Renal cortex interstitium (tissue), 11 donors: ENCODE measurements at regions not wholly inside any gene's neighbourhood (a gene's known extent, or its start where the extent isn't known, plus 50 kb on each side); places are given as distances from the start of the nearest gene placed in this dataset.

Source experiments
- DNase-seq, 11 donors: peaks; one replicate each; pipeline ENCODE4 v3.0.0-alpha.2; 2013; ENCODE audit warnings: low read depth in 9 of 11, low spot score in 4 of 11; ENCODE audit errors: extremely low read depth in 1 of 11

- DNase-seq: no peak
These were observed 126.4 kb upstream of the ADAMTSL1 start for GRCh38 chr9:18347386-18348082.

GRCh38 chr9:18348083-18348475 lies 125.9 kb upstream of the ADAMTSL1 start:
- no peak for DNase-seq

- DNase-seq: no peak
These were observed 124.4 kb upstream of the ADAMTSL1 start for GRCh38 chr9:18349530-18349929.

- DNase-seq: no peak
These were observed 123.9 kb upstream of the ADAMTSL1 start for GRCh38 chr9:18350036-18350435.

- no peak for DNase-seq
These were observed 122.9 kb upstream of the ADAMTSL1 start for GRCh38 chr9:18350995-18351595.

GRCh38 chr9:18352711-18353110 lies 121.2 kb upstream of the ADAMTSL1 start:
- peak in 2 of 11 donors; percentile 11 to 19 for DNase-seq

- DNase-seq: no peak
These were observed 120.5 kb upstream of the ADAMTSL1 start for GRCh38 chr9:18353473-18353872.

GRCh38 chr9:18357321-18357720 lies 116.6 kb upstream of the ADAMTSL1 start:
- no peak for DNase-seq

- DNase-seq: no peak
These were observed 115.6 kb upstream of the ADAMTSL1 start for GRCh38 chr9:18358325-18358724.

GRCh38 chr9:18359335-18359734 lies 114.6 kb upstream of the ADAMTSL1 start:
- no peak for DNase-seq

- no peak for DNase-seq
These were observed 113.9 kb upstream of the ADAMTSL1 start for GRCh38 chr9:18360005-18360404.

GRCh38 chr9:18361646-18362045 lies 112.3 kb upstream of the ADAMTSL1 start:
- DNase-seq: no peak

GRCh38 chr9:18362166-18362565 lies 111.8 kb upstream of the ADAMTSL1 start:
- no peak for DNase-seq

- DNase-seq: no peak
These were observed 110.9 kb upstream of the ADAMTSL1 start for GRCh38 chr9:18362901-18363685.

GRCh38 chr9:18365651-18366050 lies 108.3 kb upstream of the ADAMTSL1 start:
- DNase-seq: no peak

- no peak for DNase-seq
These were observed 107.8 kb upstream of the ADAMTSL1 start for GRCh38 chr9:18366184-18366583.

- no peak for DNase-seq
These were observed 105.7 kb upstream of the ADAMTSL1 start for GRCh38 chr9:18368206-18368605.

GRCh38 chr9:18371141-18371540 lies 102.8 kb upstream of the ADAMTSL1 start:
- DNase-seq: no peak

GRCh38 chr9:18371621-18372020 lies 102.3 kb upstream of the ADAMTSL1 start:
- DNase-seq: no peak

- DNase-seq: no peak
These were observed 94.7 kb upstream of the ADAMTSL1 start for GRCh38 chr9:18379073-18379811.
